ENCODE measurements at regions not wholly inside any gene's neighbourhood (a gene's known extent, or its start where the extent isn't known, plus 50 kb on each side); places are given as distances from the start of the nearest gene placed in this dataset.
"Not testable (repeated sequence)": the region's sequence is repeated elsewhere in the genome, so short reads cannot be mapped to it uniquely, and the experiment has no call there.

- no peak for TF ChIP-seq CTCF (IDR thresholded peaks at IDR 0.05)
- no peak for DNase-seq (ENCODE audit: low spot score in 2 of 2)
- intact Hi-C loops (cut with DNase I), result no loop called here
- no peak overlapping the region for H3K4me3 ChIP-seq
- H3K9me3 ChIP-seq, result no peaks in the 10 kb centered on the region
- no peaks in the 10 kb centered on the region for H3K27me3 ChIP-seq
- H3K36me3 ChIP-seq, result no peaks in the 10 kb centered on the region
- no peaks in the 10 kb centered on the region for H3K4me1 ChIP-seq
- H3K27ac ChIP-seq, result no peak overlapping the region
Measured at GRCh38 chr13:99729745-99730144, 228.5 kb downstream of the TM9SF2 start.

DNA sequence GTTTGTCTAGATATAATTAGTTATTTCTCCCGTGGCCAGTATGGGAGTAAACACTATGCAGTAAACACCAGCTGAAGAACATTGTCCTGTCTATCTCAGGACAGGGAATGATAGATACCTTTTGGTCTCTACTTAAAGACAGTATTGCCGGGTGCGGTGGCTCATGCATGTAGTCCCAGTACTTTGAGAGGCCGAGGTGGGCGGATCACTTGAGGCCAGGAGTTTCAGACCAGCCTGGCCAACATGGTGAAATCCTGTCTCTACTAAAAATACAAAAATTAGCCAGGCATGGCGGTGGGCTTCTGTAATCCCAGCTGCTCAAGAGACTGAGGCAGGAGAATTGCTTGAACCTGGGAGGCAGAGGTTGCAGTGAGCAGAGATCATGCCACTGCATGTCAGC lies 226.4 kb downstream of the TM9SF2 start:
- H3K4me3 ChIP-seq; H3K4me1 ChIP-seq; H3K27ac ChIP-seq; intact Hi-C loops (cut with DNase I); H3K27me3 ChIP-seq; H3K36me3 ChIP-seq; DNase-seq (ENCODE audit: low spot score in 2 of 2); H3K9me3 ChIP-seq: not testable (repeated sequence)

GRCh38 chr13:99726282-99726894 lies 225.1 kb downstream of the TM9SF2 start:
- Histone ChIP-seq H3K36me3 (no peaks in the 10 kb centered on the region), H3K27ac (no peak overlapping the region), H3K4me3 (no peak overlapping the region), H3K27me3 (no peaks in the 10 kb centered on the region), H3K9me3 (no peaks in the 10 kb centered on the region), H3K4me1 (no peaks in the 10 kb centered on the region)
- intact Hi-C loops (cut with DNase I), result no loop called here
- no peak for TF ChIP-seq CTCF (IDR thresholded peaks at IDR 0.05)
- DNase-seq (ENCODE audit: low spot score in 2 of 2), result no peak

GRCh38 chr13:99725644-99726043 lies 224.4 kb downstream of the TM9SF2 start:
- no peak for TF ChIP-seq CTCF (IDR thresholded peaks at IDR 0.05)
- no peaks in the 10 kb centered on the region for H3K36me3 ChIP-seq
- no peak overlapping the region for H3K4me3 ChIP-seq
- H3K27me3 ChIP-seq, result no peaks in the 10 kb centered on the region
- intact Hi-C loops (cut with DNase I), result no loop called here
- no peak overlapping the region for H3K27ac ChIP-seq
- DNase-seq (ENCODE audit: low spot score in 2 of 2), result no peak
- H3K4me1 ChIP-seq, result no peaks in the 10 kb centered on the region
- H3K9me3 ChIP-seq, result no peaks in the 10 kb centered on the region

DNA sequence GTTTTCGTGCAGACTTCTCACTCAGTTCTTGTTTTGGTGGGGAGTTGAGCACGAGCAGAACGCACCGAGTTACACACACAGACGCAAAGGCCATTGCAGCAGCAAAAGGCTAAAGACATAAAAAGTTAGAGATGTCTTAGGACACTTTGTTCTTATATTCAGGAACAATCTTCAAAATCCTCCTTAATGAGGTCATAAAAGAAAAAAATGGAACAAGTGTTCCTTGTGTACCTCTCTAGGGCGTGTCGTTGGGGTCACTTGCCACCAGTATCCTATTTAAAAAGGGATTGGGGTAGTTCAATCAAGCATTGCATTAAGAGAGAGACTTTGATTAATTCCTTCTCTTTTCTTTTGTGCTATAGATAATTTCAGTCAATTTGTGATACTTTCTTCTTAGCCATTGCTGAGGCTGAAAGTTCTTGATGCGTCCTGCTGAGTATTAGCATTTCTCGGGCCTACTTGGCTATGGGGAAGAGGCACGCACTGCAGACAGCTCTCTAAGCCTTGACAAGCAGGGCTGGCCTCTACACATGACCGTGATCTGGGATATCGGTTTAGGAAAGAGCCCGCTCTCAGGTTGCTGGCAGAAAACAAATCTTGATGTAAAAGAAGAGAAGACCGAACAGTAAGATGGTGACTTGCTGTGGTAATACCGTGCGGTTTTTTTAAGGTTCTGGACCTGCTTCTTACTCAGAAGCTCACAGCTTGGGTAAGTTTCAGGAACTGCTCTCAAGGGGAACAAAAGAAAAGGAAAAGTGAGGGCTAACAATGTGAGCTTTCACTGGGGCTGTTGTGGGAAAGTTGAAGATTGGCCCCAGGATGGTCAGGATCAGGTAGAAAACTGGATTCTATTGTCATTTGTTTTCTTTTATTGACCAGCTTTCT lies 223.6 kb downstream of the TM9SF2 start:
- intact Hi-C loops (cut with DNase I), result no loop called here
- H3K4me3 ChIP-seq, result no peak overlapping the region

More for the DNA sequence above, 223.6 kb downstream of the TM9SF2 start:
- H3K9me3 ChIP-seq, result no peaks in the 10 kb centered on the region
- no peaks in the 10 kb centered on the region for H3K27me3 ChIP-seq
- H3K36me3 ChIP-seq, result no peaks in the 10 kb centered on the region
- TF ChIP-seq CTCF (IDR thresholded peaks at IDR 0.05), result no peak
- H3K27ac ChIP-seq, result no peak overlapping the region
- no peak for DNase-seq (ENCODE audit: low spot score in 2 of 2)
- H3K4me1 ChIP-seq, result no peaks in the 10 kb centered on the region
